Activated naive CD8-positive, alpha-beta T cell treated with anti-CD3 and anti-CD28 coated beads, Interleukin-2, amount 50 U/mL, for 24 hours (primary cell): ENCODE measurements at regions not wholly inside any gene's neighbourhood (a gene's known extent, or its start where the extent isn't known, plus 50 kb on each side); places are given as distances from the start of the nearest gene placed in this dataset.
"Not testable (repeated sequence)": the region's sequence is repeated elsewhere in the genome, so short reads cannot be mapped to it uniquely, and the experiment has no call there.

Source experiments
- ATAC-seq: fragments of 150-1000 bp; cut with Tn5 transposase; one replicate; pipeline ENCODE4 v1.10.0; 2021
- DNase-seq: peaks from one replicate; pipeline ENCODE4 v3.0.0; 2021
- H3K27ac Mint-ChIP-seq: one replicate; pipeline ENCODE4 v1.8.0; 2021; ENCODE audit warnings: mild to moderate bottlenecking, mixed read lengths
- H3K27me3 Mint-ChIP-seq: one replicate; pipeline ENCODE4 v1.8.0; 2021; ENCODE audit warnings: mixed read lengths
- H3K36me3 Mint-ChIP-seq: one replicate; pipeline ENCODE4 v1.8.0; 2021; ENCODE audit warnings: low read depth, mixed read lengths
- H3K4me1 Mint-ChIP-seq: one replicate; pipeline ENCODE4 v1.8.0; 2021; ENCODE audit warnings: mixed read lengths
- H3K4me3 Mint-ChIP-seq: one replicate; pipeline ENCODE4 v1.8.0; 2021; ENCODE audit warnings: mild to moderate bottlenecking, moderate library complexity, mixed read lengths
- H3K9me3 Mint-ChIP-seq: one replicate; pipeline ENCODE4 v1.8.0; 2021; ENCODE audit warnings: mixed read lengths

- ATAC-seq (no peak), DNase-seq (no peak)
- Mint-ChIP-seq H3K9me3 (no peaks in the 10 kb centered on the region), H3K27ac (no peak overlapping the region), H3K36me3 (no peaks in the 10 kb centered on the region), H3K27me3 (no peaks in the 10 kb centered on the region), H3K4me1 (no peaks in the 10 kb centered on the region), H3K4me3 (no peak overlapping the region)
These were observed 50.4 kb upstream of the CECR2 start for GRCh38 chr22:17318817-17319216.

DNA sequence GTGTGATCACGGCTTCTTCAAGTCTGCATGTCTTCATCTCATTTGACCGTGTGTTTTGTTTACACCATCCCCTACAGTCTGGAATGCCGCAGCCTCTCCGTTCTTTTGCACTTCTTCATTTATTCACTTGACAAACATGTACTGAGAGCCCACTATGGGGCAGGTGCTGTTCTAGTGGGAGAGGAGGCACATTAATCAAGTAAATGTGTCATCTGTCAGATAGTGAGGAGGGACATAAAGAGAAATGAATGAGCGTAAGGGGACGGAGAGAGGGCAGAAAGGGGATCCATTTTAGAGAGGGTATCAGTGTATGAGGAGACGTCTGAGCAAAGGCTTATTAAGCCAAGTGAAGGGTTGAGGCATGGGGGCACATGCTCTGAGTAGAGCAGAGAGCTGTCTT, 54.0 kb upstream of the CECR2 start:
- no peak for DNase-seq
- Mint-ChIP-seq H3K27ac (no peak overlapping the region), H3K4me3 (no peak overlapping the region), H3K36me3 (no peaks in the 10 kb centered on the region), H3K27me3 (no peaks in the 10 kb centered on the region), H3K4me1 (no peaks in the 10 kb centered on the region), H3K9me3 (no peaks in the 10 kb centered on the region)
- ATAC-seq = no peak

GRCh38 chr22:17314487-17314886, 54.8 kb upstream of the CECR2 start:
- no peaks in the 10 kb centered on the region for H3K36me3 Mint-ChIP-seq

DNA sequence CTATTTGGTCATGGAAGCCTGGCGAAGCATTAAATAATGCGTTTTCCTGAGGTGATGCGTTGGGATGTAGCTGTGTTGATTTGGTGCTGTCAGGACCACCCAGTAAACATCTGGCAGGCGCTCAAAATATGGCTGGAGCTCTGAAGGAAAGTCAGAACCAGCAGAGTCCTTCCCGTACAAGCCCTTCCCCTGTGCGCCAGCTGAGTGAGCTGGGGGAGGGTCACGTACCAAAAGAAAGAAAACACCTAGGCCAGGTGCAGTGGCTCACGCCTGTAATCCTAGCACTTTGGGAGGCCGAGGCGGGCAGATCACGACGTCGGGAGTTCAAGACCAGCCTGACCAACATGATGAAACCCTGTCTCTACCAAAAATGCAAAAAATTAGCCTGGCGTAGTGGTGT, 55.6 kb upstream of the CECR2 start:
- H3K4me3 Mint-ChIP-seq = no peak overlapping the region
- no peaks in the 10 kb centered on the region for H3K4me1 Mint-ChIP-seq
- H3K36me3 Mint-ChIP-seq = no peaks in the 10 kb centered on the region
- DNase-seq (no peak), ATAC-seq (no peak)
- H3K27ac Mint-ChIP-seq = no peak overlapping the region
- H3K27me3 Mint-ChIP-seq = no peaks in the 10 kb centered on the region
- no peaks in the 10 kb centered on the region for H3K9me3 Mint-ChIP-seq

More at GRCh38 chr22:17314487-17314886, 54.8 kb upstream of the CECR2 start:
- ATAC-seq (no peak), DNase-seq (no peak)
- no peaks in the 10 kb centered on the region for H3K27me3 Mint-ChIP-seq
- no peaks in the 10 kb centered on the region for H3K9me3 Mint-ChIP-seq
- no peaks in the 10 kb centered on the region for H3K4me1 Mint-ChIP-seq
- H3K4me3 Mint-ChIP-seq = no peak overlapping the region
- no peak overlapping the region for H3K27ac Mint-ChIP-seq

- H3K4me1 Mint-ChIP-seq = peaks cover 27% of the 10 kb centered on the region
- H3K27me3 Mint-ChIP-seq = no peaks in the 10 kb centered on the region
- ATAC-seq (no peak), DNase-seq (no peak)
- H3K9me3 Mint-ChIP-seq = no peaks in the 10 kb centered on the region
- H3K36me3 Mint-ChIP-seq = no peaks in the 10 kb centered on the region
- H3K4me3 Mint-ChIP-seq = no peak overlapping the region
- no peak overlapping the region for H3K27ac Mint-ChIP-seq
These were observed 61.7 kb upstream of the CECR2 start for GRCh38 chr22:17307566-17307965.

GRCh38 chr22:17305076-17305475, 64.2 kb upstream of the CECR2 start:
- Mint-ChIP-seq H3K36me3 (no peaks in the 10 kb centered on the region), H3K27ac (no peak overlapping the region), H3K4me1 (peaks cover 31% of the 10 kb centered on the region), H3K4me3 (no peak overlapping the region), H3K9me3 (no peaks in the 10 kb centered on the region), H3K27me3 (no peaks in the 10 kb centered on the region)
- DNase-seq = no peak
- no peak for ATAC-seq

DNA sequence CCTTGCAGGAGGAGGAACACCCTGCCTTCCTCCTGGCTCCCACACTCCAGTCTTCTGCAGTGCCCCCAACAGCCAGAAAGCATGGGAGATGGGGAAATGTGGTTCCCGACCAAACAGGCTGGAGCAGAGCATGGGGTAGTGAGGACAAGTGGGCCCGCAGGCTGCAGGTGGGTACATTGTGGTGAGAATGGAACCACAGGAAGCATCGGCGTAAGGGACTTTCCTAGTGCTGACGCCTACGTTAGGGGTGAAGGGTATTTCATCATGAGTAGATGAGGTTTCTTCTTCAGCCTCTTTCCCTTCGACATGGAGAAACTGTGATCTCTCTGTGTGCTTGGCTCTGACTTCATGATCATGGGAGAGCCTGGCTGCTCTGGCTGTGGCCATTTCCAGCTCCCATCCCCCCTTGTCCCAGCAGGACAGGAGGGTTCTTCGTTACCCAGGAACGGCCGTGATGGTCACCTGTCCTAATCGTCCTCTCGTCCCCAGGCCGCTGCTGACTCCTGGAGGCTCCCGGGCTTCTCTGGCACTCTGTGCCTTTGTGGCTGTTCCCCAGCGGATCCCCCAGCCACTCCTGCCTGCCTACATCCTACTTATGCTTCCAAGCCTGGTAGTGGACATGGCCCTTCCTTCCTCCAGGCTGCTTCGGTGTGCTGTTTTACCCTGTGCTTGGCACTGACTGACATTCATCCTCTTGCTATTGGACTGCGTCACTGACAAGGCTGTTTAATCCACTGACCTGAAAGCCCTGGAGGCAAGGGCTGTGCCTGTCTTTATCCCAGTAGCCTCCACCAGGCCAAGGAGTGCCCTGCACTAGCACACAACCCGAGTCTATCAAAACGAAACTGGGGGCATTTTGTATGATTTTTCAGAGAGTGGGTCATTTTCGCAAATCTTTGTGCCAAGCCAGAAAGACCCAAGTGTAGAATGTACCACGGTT, 65.2 kb upstream of the CECR2 start:
- Mint-ChIP-seq H3K36me3 (no peaks in the 10 kb centered on the region), H3K9me3 (peaks cover 4% of the 10 kb centered on the region), H3K27me3 (no peaks in the 10 kb centered on the region), H3K4me3 (peak overlapping the region; percentile 26), H3K27ac (peak overlapping the region; percentile 93), H3K4me1 (peaks cover 31% of the 10 kb centered on the region)
- DNase-seq = peak; percentile 65
- peak; percentile 95 for ATAC-seq

DNA sequence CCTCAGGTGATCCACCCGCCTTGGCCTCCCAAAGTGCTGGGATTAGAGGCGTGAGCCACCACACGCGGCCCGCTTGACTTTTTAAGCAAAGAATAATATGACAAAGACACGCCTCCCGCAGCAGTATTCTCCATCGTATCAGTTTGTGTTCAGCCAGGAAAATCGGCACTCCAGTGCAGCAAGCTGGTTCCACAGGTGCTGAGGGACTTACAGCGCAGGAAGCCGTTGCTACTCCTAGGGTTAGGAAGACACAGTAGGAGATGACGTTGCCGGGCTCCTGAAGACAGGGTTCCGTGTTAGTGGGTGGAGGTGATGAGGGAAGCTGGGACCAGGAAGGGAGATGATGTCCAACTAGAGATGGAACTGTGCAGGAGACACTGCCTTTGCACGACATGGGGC, 65.8 kb upstream of the CECR2 start:
- H3K4me3 Mint-ChIP-seq = no peak overlapping the region
- ATAC-seq (no peak), DNase-seq (no peak)
- peaks cover 34% of the 10 kb centered on the region for H3K4me1 Mint-ChIP-seq
- peaks cover 4% of the 10 kb centered on the region for H3K9me3 Mint-ChIP-seq
- H3K27ac Mint-ChIP-seq = peak overlapping the region; percentile 93
- no peaks in the 10 kb centered on the region for H3K27me3 Mint-ChIP-seq
- no peaks in the 10 kb centered on the region for H3K36me3 Mint-ChIP-seq

GRCh38 chr22:17302616-17303015, 66.6 kb upstream of the CECR2 start:
- ATAC-seq = no peak
- DNase-seq = no peak
- Mint-ChIP-seq H3K27ac (no peak overlapping the region), H3K36me3 (peaks cover 1% of the 10 kb centered on the region), H3K9me3 (peaks cover 4% of the 10 kb centered on the region), H3K4me3 (no peak overlapping the region), H3K4me1 (peaks cover 40% of the 10 kb centered on the region), H3K27me3 (peaks cover 6% of the 10 kb centered on the region)

GRCh38 chr22:17300926-17301325, 68.3 kb upstream of the CECR2 start:
- Mint-ChIP-seq H3K4me3 (no peak overlapping the region), H3K4me1 (peaks cover 40% of the 10 kb centered on the region), H3K36me3 (peaks cover 1% of the 10 kb centered on the region), H3K9me3 (peaks cover 4% of the 10 kb centered on the region), H3K27me3 (peaks cover 12% of the 10 kb centered on the region), H3K27ac (no peak overlapping the region)
- DNase-seq (no peak), ATAC-seq (no peak)

DNA sequence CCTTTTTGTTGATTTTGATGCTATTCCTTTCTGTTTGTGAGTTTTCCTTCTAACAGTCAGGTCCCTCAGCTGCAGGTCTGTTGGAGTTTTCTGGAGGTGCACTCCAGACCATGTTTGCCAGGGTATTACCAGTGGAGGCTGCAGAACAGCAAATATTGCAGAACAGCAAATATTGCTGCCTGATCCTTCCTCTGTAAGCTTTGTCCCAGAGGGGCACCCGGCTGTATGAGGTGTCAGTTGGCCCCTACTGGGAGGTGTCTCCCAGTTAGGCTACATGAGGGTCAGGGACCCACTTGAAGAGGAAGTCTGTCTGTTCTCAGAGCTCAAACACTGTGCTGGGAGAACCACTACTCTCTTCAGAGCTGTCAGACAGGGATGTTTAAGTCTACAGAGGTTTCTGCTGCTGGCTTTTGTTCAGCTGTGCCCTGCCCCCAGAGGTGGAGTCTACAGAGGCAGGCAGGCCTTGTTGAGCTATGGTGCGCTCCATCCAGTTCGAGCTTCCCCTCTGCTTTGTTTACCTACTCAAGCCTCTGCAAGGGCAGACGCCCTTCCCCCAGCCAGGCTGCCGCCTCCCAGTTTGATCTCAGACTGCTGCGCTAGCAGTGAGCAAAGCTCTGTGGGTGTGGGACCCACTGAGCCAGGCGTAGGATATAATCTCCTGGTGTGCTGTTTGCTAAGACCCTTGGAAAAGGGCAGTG, 70.3 kb upstream of the CECR2 start:
- H3K9me3 Mint-ChIP-seq, H3K36me3 Mint-ChIP-seq, H3K4me3 Mint-ChIP-seq, ATAC-seq, H3K27ac Mint-ChIP-seq, DNase-seq: not testable (repeated sequence)
- Mint-ChIP-seq H3K4me1 (peaks cover 26% of the 10 kb centered on the region), H3K27me3 (peaks cover 13% of the 10 kb centered on the region)

GRCh38 chr22:17285656-17286055, 66.4 kb upstream of the ADA2 start:
- DNase-seq (no peak), ATAC-seq (no peak)
- no peaks in the 10 kb centered on the region for H3K36me3 Mint-ChIP-seq
- H3K4me1 Mint-ChIP-seq = peaks cover 12% of the 10 kb centered on the region
- no peak overlapping the region for H3K27ac Mint-ChIP-seq
- peaks cover 2% of the 10 kb centered on the region for H3K27me3 Mint-ChIP-seq
- H3K9me3 Mint-ChIP-seq = no peaks in the 10 kb centered on the region
- H3K4me3 Mint-ChIP-seq = no peak overlapping the region

DNA sequence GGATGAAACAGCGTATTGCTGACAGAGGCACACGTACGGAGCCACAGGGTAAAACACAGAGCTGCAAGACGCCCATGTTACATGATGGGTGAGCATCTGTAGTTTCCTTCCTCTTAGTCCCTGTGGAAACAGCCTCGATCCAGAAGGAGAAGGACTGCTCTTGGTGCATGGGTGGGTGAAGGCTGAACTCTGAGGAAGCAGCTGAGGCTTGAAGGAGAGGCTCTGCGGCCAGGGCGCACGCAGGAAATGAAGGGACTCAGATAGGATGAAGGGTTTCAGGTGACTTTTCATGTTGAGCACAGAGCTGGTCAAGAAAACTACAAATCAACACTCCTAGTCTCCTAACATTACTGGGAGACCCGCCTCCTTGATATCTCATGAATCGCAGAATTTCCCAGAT, 65.7 kb upstream of the ADA2 start:
- no peak for DNase-seq
- Mint-ChIP-seq H3K27ac (no peak overlapping the region), H3K4me1 (peaks cover 19% of the 10 kb centered on the region), H3K27me3 (peaks cover 2% of the 10 kb centered on the region), H3K4me3 (no peak overlapping the region), H3K9me3 (no peaks in the 10 kb centered on the region), H3K36me3 (no peaks in the 10 kb centered on the region)
- no peak for ATAC-seq

GRCh38 chr22:17284466-17284865, 65.2 kb upstream of the ADA2 start:
- H3K4me3 Mint-ChIP-seq = no peak overlapping the region
- peaks cover 23% of the 10 kb centered on the region for H3K4me1 Mint-ChIP-seq
- ATAC-seq = no peak
- H3K27ac Mint-ChIP-seq = no peak overlapping the region
- H3K36me3 Mint-ChIP-seq = no peaks in the 10 kb centered on the region
- DNase-seq = no peak
- H3K27me3 Mint-ChIP-seq = peaks cover 2% of the 10 kb centered on the region
- H3K9me3 Mint-ChIP-seq = no peaks in the 10 kb centered on the region

DNA sequence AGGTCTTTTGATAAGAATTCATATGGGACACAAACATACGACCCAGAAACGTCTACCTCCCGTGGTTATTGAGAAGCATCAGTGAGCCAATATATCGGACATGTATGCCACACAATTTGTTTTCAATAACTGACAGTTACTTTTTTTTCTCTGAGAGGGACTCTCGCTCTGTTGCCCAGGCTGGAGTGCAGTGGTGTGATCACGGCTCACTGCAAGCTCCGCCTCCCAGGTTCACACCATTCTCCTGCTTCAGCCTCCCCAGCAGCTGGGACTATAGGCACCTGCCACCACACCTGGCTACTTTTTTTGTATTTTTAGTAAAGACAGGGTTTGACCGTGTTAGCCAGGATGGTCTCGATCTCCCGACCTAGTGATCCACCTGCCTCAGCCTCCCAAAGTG, 64.6 kb upstream of the ADA2 start:
- peaks cover 27% of the 10 kb centered on the region for H3K4me1 Mint-ChIP-seq
- not testable (repeated sequence) for H3K27ac Mint-ChIP-seq, H3K36me3 Mint-ChIP-seq, H3K27me3 Mint-ChIP-seq, H3K4me3 Mint-ChIP-seq, ATAC-seq, DNase-seq, H3K9me3 Mint-ChIP-seq
